ENCODE measurements at regions not wholly inside any gene's neighbourhood (a gene's known extent, or its start where the extent isn't known, plus 50 kb on each side); places are given as distances from the start of the nearest gene placed in this dataset.
"Not testable (repeated sequence)": the region's sequence is repeated elsewhere in the genome, so short reads cannot be mapped to it uniquely, and the experiment has no call there.

- TF ChIP-seq POLR2A (IDR thresholded peaks at IDR 0.05; ENCODE audit: borderline replicate concordance, extremely low read depth, insufficient read depth, insufficient read length); JUND (IDR thresholded peaks at IDR 0.05); SIN3A (IDR thresholded peaks at IDR 0.05; ENCODE audit: low read depth); EZH2phosphoT487 (IDR thresholded peaks at IDR 0.05; ENCODE audit: borderline replicate concordance); CTCF (IDR thresholded peaks at IDR 0.05 in 2 of 3, conservative IDR thresholded peaks at IDR 0.05 in 1 of 3; ENCODE audit: borderline replicate concordance in 1 of 3, insufficient read depth in 1 of 3, low read depth in 2 of 3, low read length in 2 of 3); MAX (IDR thresholded peaks at IDR 0.05); YY1 (IDR thresholded peaks at IDR 0.05; ENCODE audit: extremely low read depth, insufficient replicate concordance, low read depth, low read length); ZFX (IDR thresholded peaks at IDR 0.05): not testable (repeated sequence)
Measured at GRCh38 chr10:78237951-78238350, 204.3 kb downstream of the RPS24 start.

Measured in HCT116 (cell line).